GM12878 (cell line): ENCODE measurements at regions not wholly inside any gene's neighbourhood (a gene's known extent, or its start where the extent isn't known, plus 50 kb on each side); places are given as distances from the start of the nearest gene placed in this dataset.

Experiments
- ATAC-seq: fragments of 200-7000 bp; cut with Tn5 transposase; 3 replicates; pipeline ENCODE4 v1.9.1; 2020; ENCODE audit warnings: mild to moderate bottlenecking, moderate library complexity
- BruUV-seq: library from RNA; stranded (reverse); fragments of 400-500 nt; replicated peaks from 2 replicates; lab custom pipeline; 2021; lab: Mats Ljungman, UMichigan
- CTCF ChIA-PET: fragments of 300-600 bp; sonication (Branson Sonifier 250); formaldehyde crosslinking; extraction: SDS; loops from one replicate; lab custom pipeline; 2021; ENCODE audit warnings: inconsistent platforms; lab: Yijun Ruan, JAX
- POLR2A ChIA-PET: fragments of 350-600 bp; formaldehyde crosslinking; extraction: SDS; loops from one replicate; lab custom pipeline; 2021; ENCODE audit warnings: inconsistent platforms; lab: Charles Lee
- RAD21 ChIA-PET: fragments of 300-600 bp; sonication (Branson Sonifier 250); formaldehyde crosslinking; loops from one replicate; lab custom pipeline; 2023; ENCODE audit warnings: antibody characterized with exemption; ENCODE audit not compliant: unreplicated experiment; lab: Charles Lee
- SMC1A ChIA-PET: fragments of 300-600 bp; sonication (Branson Sonifier 250); formaldehyde crosslinking; loops from one replicate; lab custom pipeline; 2023; ENCODE audit not compliant: unreplicated experiment, uncharacterized antibody; lab: Charles Lee
- DNase-seq: peaks from one replicate; pipeline ENCODE4 v3.0.0-alpha.2; 2011; ENCODE audit warnings: low read depth, low spot score
- FAIRE-seq: peaks from 3 replicates; lab custom pipeline; 2011; peaks lifted over from hg19 to GRCh38; lab: Jason Lieb, UNC
- H2AFZ ChIP-seq: 2 replicates; pipeline ENCODE4 v1.6.0; 2011; ENCODE audit warnings: low read depth, low read length, control low read depth; ENCODE audit not compliant: control insufficient read depth
- H3K27ac ChIP-seq: 2 replicates; pipeline ENCODE4 v1.5.1; 2011; ENCODE audit warnings: control low read depth; ENCODE audit not compliant: control insufficient read depth, insufficient read depth
- H3K27me3 ChIP-seq, 2 experiments: replicated peaks in 1 of 2; 2 replicates each; pipeline versions ENCODE4 v1.6.0 to v1.6.1; 2011; ENCODE audit warnings: low read length in 1 of 2; ENCODE audit not compliant: control insufficient read depth in 2 of 2, insufficient read depth in 2 of 2
- H3K36me3 ChIP-seq, 2 experiments: 2 replicates each; pipeline ENCODE4 v1.5.1; 2011; ENCODE audit warnings: low read length in 1 of 2; ENCODE audit not compliant: control insufficient read depth in 2 of 2, insufficient read depth in 2 of 2
- H3K4me1 ChIP-seq: 2 replicates; pipeline ENCODE4 v1.6.1; 2011; ENCODE audit warnings: mild to moderate bottlenecking, low read length, moderate library complexity, mixed read lengths; ENCODE audit not compliant: control insufficient read depth, insufficient read depth
- H3K4me2 ChIP-seq: 2 replicates; pipeline ENCODE4 v1.6.0; 2011; ENCODE audit warnings: control low read depth; ENCODE audit not compliant: control insufficient read depth, insufficient read depth
- H3K4me3 ChIP-seq: fragments of 200-600 bp; sonication (generic); 2 replicates; pipeline ENCODE4 v1.5.1; 2016
- H3K79me2 ChIP-seq: 2 replicates; pipeline ENCODE4 v1.6.0; 2011; ENCODE audit warnings: low read length; ENCODE audit not compliant: control insufficient read depth, insufficient read depth
- H3K9ac ChIP-seq: 2 replicates; pipeline ENCODE4 v1.8.0; 2011; ENCODE audit warnings: low read length, control low read depth, mixed read lengths; ENCODE audit not compliant: control insufficient read depth, insufficient read depth
- H3K9me3 ChIP-seq: replicated peaks from 3 replicates; pipeline ENCODE4 v1.5.1; 2011; ENCODE audit warnings: mild to moderate bottlenecking, low read length; ENCODE audit not compliant: control insufficient read depth, insufficient read depth
- H4K20me1 ChIP-seq: 2 replicates; pipeline ENCODE4 v1.6.0; 2011; ENCODE audit not compliant: control insufficient read depth, insufficient read depth
- BCLAF1 ChIP-seq: fragments of 450-650 bp; IDR thresholded peaks from 2 replicates; pipeline ENCODE4 v1.6.1; 2017; ENCODE audit warnings: antibody characterized with exemption, mild to moderate bottlenecking, moderate library complexity
- EGR1 ChIP-seq, 2 experiments: IDR thresholded peaks; 1 replicate in 1 of 2; 2 replicates in 1 of 2; pipeline ENCODE4 v1.6.1; 2011 to 2012; ENCODE audit warnings: low read depth in 2 of 2, low read length in 2 of 2, borderline replicate concordance in 1 of 2, mild to moderate bottlenecking in 1 of 2, moderate library complexity in 1 of 2
- IKZF1 ChIP-seq: fragments of 450-650 bp; conservative IDR thresholded peaks from 2 replicates; pipeline ENCODE4 v1.6.1; 2017; ENCODE audit warnings: antibody characterized with exemption, mild to moderate bottlenecking
- IRF4 ChIP-seq: IDR thresholded peaks from 2 replicates; pipeline ENCODE4 v1.6.1; 2011; ENCODE audit warnings: low read depth, low read length
- RAD21 ChIP-seq: IDR thresholded peaks from 2 replicates; pipeline ENCODE4 v1.6.1; 2011; ENCODE audit warnings: mild to moderate bottlenecking, low read depth, low read length, moderate library complexity; ENCODE audit not compliant: insufficient read depth
- RAD51 ChIP-seq: fragments of 450-650 bp; IDR thresholded peaks from 2 replicates; pipeline ENCODE4 v1.6.1; 2016; ENCODE audit warnings: moderate library complexity, mild to moderate bottlenecking, inconsistent platforms
- ZNF274 ChIP-seq: IDR thresholded peaks from one replicate; pipeline ENCODE4 v1.8.0; 2011; ENCODE audit not compliant: insufficient read length, insufficient read depth
- ZZZ3 ChIP-seq: IDR thresholded peaks from 2 replicates; pipeline ENCODE4 v1.6.1; 2011; ENCODE audit warnings: low read depth; ENCODE audit not compliant: control insufficient read depth, insufficient read length
- WGBS: methylation state at CpG from one replicate; pipeline ENCODE4 v1.1.6; 2016; ENCODE audit warnings: low lambda C conversion rate; ENCODE audit not compliant: insufficient replicate concordance, insufficient coverage; ENCODE audit errors: missing lambda C conversion rate; 5-methylcytosine and 5-hydroxymethylcytosine counted together
- in situ Hi-C: fragments of 300-500 bp; cut with MboI; formaldehyde crosslinking; loops from 9 replicates; pipeline ENCODE4 v1.14.3; 2018; ENCODE audit warnings: mixed read lengths
- intact Hi-C: fragments of 100-400 bp; cut with micrococcal nuclease; formaldehyde crosslinking; loops from one replicate; pipeline ENCODE4 v1.14.2; 2022; ENCODE audit not compliant: unreplicated experiment
- TF ChIP-seq, protein P1 (sequence below), 3 experiments: IDR thresholded peaks in 2 of 3; conservative IDR thresholded peaks in 1 of 3; 2 replicates each; pipeline ENCODE4 v1.5.1; 2011; ENCODE audit warnings: low read depth in 3 of 3, low read length in 3 of 3, mild to moderate bottlenecking in 3 of 3, control low read depth in 2 of 3, moderate library complexity in 2 of 3, inconsistent platforms in 1 of 3, mixed read lengths in 1 of 3; ENCODE audit not compliant: control insufficient read depth in 2 of 3, insufficient read depth in 1 of 3; ENCODE audit errors: extremely low read depth in 1 of 3

DNA sequence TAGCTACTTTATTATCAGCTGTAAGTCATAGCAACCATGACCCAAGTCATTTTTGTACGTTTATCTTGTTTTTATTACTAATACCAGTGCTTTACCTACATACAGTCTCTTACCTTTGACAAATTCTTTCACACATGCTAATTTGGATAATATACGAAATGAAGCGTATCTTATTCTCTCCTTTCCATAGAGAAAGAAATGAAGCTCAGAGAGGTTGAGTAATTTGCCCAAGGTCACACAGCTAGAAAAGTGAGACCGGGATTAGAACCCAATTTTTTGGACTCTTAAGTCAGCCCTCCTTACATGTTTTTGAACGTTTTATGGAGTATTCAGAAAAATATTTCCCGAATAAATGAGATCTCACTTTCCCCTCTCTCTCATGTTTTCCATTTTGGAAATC lies 52.6 kb downstream of the OLIG1 start:
- RAD21 ChIA-PET = no interaction called here
- Histone ChIP-seq H3K79me2 (no peaks in the 10 kb centered on the region), H4K20me1 (no peaks in the 10 kb centered on the region), H2AFZ (no peak overlapping the region), H3K27me3 (peaks cover 0 to 2% of the 10 kb centered on the region in 2 experiments), H3K36me3 (no peaks in the 10 kb centered on the region), H3K4me2 (no peak overlapping the region)
- POLR2A ChIA-PET = no interaction called here
- intact Hi-C loops = no loop called here
- 32% methylated on average over 6 of the region's 6 CpGs for WGBS
- DNase-seq (no peak), ATAC-seq (no peak), FAIRE-seq (no peak)
- SMC1A ChIA-PET = no interaction called here
- CTCF ChIA-PET = interaction anchor here (1.0 to 1.2 kb wide), 4 partner anchors 43 to 191 kb away, joined by 3 to 5 read pairs (median 4); no protein-coding TSS in a partner anchor
- in situ Hi-C loops = no loop called here
- no peak for TF ChIP-seq BCLAF1
- TF ChIP-seq RAD51 = no peak
- no peak for TF ChIP-seq IRF4
- TF ChIP-seq, protein P1, sequence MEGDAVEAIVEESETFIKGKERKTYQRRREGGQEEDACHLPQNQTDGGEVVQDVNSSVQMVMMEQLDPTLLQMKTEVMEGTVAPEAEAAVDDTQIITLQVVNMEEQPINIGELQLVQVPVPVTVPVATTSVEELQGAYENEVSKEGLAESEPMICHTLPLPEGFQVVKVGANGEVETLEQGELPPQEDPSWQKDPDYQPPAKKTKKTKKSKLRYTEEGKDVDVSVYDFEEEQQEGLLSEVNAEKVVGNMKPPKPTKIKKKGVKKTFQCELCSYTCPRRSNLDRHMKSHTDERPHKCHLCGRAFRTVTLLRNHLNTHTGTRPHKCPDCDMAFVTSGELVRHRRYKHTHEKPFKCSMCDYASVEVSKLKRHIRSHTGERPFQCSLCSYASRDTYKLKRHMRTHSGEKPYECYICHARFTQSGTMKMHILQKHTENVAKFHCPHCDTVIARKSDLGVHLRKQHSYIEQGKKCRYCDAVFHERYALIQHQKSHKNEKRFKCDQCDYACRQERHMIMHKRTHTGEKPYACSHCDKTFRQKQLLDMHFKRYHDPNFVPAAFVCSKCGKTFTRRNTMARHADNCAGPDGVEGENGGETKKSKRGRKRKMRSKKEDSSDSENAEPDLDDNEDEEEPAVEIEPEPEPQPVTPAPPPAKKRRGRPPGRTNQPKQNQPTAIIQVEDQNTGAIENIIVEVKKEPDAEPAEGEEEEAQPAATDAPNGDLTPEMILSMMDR (IDR thresholded peaks at IDR 0.05 in 2 of 3, conservative IDR thresholded peaks at IDR 0.05 in 1 of 3; ENCODE audit: control insufficient read depth in 2 of 3, extremely low read depth in 1 of 3, insufficient read depth in 1 of 3, low read depth in 3 of 3, low read length in 3 of 3) = no peak
- no peak for TF ChIP-seq ZZZ3
- no peak for TF ChIP-seq ZNF274
- TF ChIP-seq RAD21 = no peak
- no peak for TF ChIP-seq IKZF1
- no peak for TF ChIP-seq EGR1 (IDR thresholded peaks at IDR 0.05; ENCODE audit: borderline replicate concordance in 1 of 2, low read depth in 2 of 2, low read length in 2 of 2)
- TF ChIP-seq, all 136 proteins: peak for 0
- no peak overlapping the region for H3K27ac ChIP-seq
- no TSS peak for BruUV-seq
- no peak overlapping the region for H3K9ac ChIP-seq
- no peaks in the 10 kb centered on the region for H3K4me1 ChIP-seq
- no peaks in the 10 kb centered on the region for H3K9me3 ChIP-seq
- H3K4me3 ChIP-seq = no peak overlapping the region
